ENCODE measurements at regions not wholly inside any gene's neighbourhood (a gene's known extent, or its start where the extent isn't known, plus 50 kb on each side); places are given as distances from the start of the nearest gene placed in this dataset.

GRCh38 chr20:6524305-6524704 lies 243.2 kb upstream of the BMP2 start:
- no CpG with 5 or more reads among the region's 3 CpGs for WGBS (ENCODE audit: extremely low coverage, insufficient read length, low lambda C conversion rate)
- H2AK5ac ChIP-seq (ENCODE audit: insufficient read length, low read length): no peak overlapping the region
- H3K27me3 ChIP-seq (ENCODE audit: insufficient read depth, low read length): peaks cover 2% of the 10 kb centered on the region; the same call in 1 of the 2 replicates
- Mint-ChIP-seq H3K27ac (no peak overlapping the region), H3K4me1 (no peaks in the 10 kb centered on the region), H3K36me3 (ENCODE audit: insufficient read depth in 1 of 3, low read depth in 3 of 3) (no peaks in the 10 kb centered on the region), H3K9me3 (peaks cover 6 to 7% of the 10 kb centered on the region in 2 experiments), H3K4me3 (no peak overlapping the region), H3K27me3 (ENCODE audit: low read depth) (peaks cover 2% of the 10 kb centered on the region; the same call in 1 of the 2 replicates)
- no peak overlapping the region for H4K8ac ChIP-seq (replicated peaks; ENCODE audit: insufficient read length, low read depth, low read length)
- H3K79me2 ChIP-seq (ENCODE audit: insufficient read depth, low read length): no peaks in the 10 kb centered on the region
- no peak overlapping the region for H2BK20ac ChIP-seq (ENCODE audit: low read depth, low read length, poor library complexity, severe bottlenecking)
- DNase-seq: no peak
- no peak overlapping the region for H3K14ac ChIP-seq (ENCODE audit: insufficient read depth, low read length)
- no peak for TF ChIP-seq CTCF (conservative IDR thresholded peaks at IDR 0.05)
- no peak overlapping the region for H3T11ph ChIP-seq (ENCODE audit: low read length)
- H4K20me1 ChIP-seq (ENCODE audit: control insufficient read depth, insufficient read depth, insufficient read length): no peaks in the 10 kb centered on the region
- H3K9me3 ChIP-seq (ENCODE audit: control insufficient read depth, low read depth, low read length): no peaks in the 10 kb centered on the region
- H4K91ac ChIP-seq (ENCODE audit: insufficient read length, low read depth, low read length): no peak overlapping the region
- no peak overlapping the region for H3K56ac ChIP-seq (ENCODE audit: insufficient read length, low read depth, low read length)
- no peak overlapping the region for H3K9ac ChIP-seq (ENCODE audit: extremely low read depth, insufficient read length, low read length)
- H2AFZ ChIP-seq (ENCODE audit: low read length): no peak overlapping the region
- H3K4me1 ChIP-seq (ENCODE audit: insufficient read depth, low read length): no peaks in the 10 kb centered on the region
- no peaks in the 10 kb centered on the region for H3K79me1 ChIP-seq (ENCODE audit: insufficient read depth, low read depth, low read length, poor library complexity, severe bottlenecking)
- no peak overlapping the region for H3K4ac ChIP-seq (ENCODE audit: low read depth, low read length)
- no peak overlapping the region for H3K4me2 ChIP-seq (ENCODE audit: insufficient read depth, insufficient read length, low read length)
- H3K23ac ChIP-seq (ENCODE audit: insufficient read length, low read depth, low read length): no peak overlapping the region
- no peak overlapping the region for H3K18ac ChIP-seq (ENCODE audit: insufficient read length, low read depth, low read length)
- H2BK120ac ChIP-seq (ENCODE audit: low read depth, low read length, poor library complexity, severe bottlenecking): no peak overlapping the region
- no peak overlapping the region for H2BK5ac ChIP-seq (ENCODE audit: insufficient read length, low read length)
- no peak overlapping the region for H2BK12ac ChIP-seq (ENCODE audit: insufficient read length, low read depth, low read length)
- no peak overlapping the region for H3K27ac ChIP-seq (ENCODE audit: insufficient read length, low read depth, low read length)
- H2BK15ac ChIP-seq (ENCODE audit: low read depth, low read length): no peak overlapping the region
- no peak overlapping the region for H4K5ac ChIP-seq (ENCODE audit: insufficient read length, low read depth, low read length)
- no peaks in the 10 kb centered on the region for H3K23me2 ChIP-seq (ENCODE audit: insufficient read length, low read depth, low read length, poor library complexity, severe bottlenecking)

Measured in H9 (cell line).